D721Med (cell line): ENCODE measurements at regions not wholly inside any gene's neighbourhood (a gene's known extent, or its start where the extent isn't known, plus 50 kb on each side); places are given as distances from the start of the nearest gene placed in this dataset.

ENCODE experiments used
- DNase-seq: peaks from one replicate; pipeline ENCODE4 v3.0.0; 2011; ENCODE audit warnings: low spot score; ENCODE audit not compliant: insufficient read length
- FAIRE-seq: peaks from 2 replicates; lab custom pipeline; 2011; peaks lifted over from hg19 to GRCh38; lab: Jason Lieb, UNC
- TF ChIP-seq, protein P1 (sequence below): IDR thresholded peaks from 2 replicates; pipeline ENCODE4 v1.5.1; 2012; ENCODE audit warnings: mild to moderate bottlenecking, control low read depth; ENCODE audit not compliant: insufficient read depth; ENCODE audit errors: missing control alignments

DNA sequence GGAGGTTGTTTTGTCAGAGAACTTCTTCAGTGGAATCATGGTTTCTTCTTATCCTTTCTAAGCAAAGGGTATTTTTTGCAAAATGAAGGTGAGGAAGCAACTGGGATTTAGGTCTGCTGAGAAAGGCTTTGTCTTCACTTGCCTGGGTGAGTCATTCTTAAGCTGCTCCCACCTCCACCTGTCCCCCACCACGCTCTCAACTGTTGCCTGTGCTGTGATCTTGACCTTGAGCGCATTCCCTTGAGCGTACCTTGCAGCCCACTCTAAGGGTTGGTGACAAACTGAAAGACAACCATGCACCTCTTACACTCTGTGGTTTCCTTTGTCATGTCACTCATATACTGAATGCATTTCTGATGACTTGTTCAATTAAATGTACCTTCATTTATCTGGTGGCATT, 641.1 kb downstream of the RNF144B start:
- TF ChIP-seq, protein P1, sequence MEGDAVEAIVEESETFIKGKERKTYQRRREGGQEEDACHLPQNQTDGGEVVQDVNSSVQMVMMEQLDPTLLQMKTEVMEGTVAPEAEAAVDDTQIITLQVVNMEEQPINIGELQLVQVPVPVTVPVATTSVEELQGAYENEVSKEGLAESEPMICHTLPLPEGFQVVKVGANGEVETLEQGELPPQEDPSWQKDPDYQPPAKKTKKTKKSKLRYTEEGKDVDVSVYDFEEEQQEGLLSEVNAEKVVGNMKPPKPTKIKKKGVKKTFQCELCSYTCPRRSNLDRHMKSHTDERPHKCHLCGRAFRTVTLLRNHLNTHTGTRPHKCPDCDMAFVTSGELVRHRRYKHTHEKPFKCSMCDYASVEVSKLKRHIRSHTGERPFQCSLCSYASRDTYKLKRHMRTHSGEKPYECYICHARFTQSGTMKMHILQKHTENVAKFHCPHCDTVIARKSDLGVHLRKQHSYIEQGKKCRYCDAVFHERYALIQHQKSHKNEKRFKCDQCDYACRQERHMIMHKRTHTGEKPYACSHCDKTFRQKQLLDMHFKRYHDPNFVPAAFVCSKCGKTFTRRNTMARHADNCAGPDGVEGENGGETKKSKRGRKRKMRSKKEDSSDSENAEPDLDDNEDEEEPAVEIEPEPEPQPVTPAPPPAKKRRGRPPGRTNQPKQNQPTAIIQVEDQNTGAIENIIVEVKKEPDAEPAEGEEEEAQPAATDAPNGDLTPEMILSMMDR, result no peak
- no peak for FAIRE-seq
- DNase-seq, result no peak

DNA sequence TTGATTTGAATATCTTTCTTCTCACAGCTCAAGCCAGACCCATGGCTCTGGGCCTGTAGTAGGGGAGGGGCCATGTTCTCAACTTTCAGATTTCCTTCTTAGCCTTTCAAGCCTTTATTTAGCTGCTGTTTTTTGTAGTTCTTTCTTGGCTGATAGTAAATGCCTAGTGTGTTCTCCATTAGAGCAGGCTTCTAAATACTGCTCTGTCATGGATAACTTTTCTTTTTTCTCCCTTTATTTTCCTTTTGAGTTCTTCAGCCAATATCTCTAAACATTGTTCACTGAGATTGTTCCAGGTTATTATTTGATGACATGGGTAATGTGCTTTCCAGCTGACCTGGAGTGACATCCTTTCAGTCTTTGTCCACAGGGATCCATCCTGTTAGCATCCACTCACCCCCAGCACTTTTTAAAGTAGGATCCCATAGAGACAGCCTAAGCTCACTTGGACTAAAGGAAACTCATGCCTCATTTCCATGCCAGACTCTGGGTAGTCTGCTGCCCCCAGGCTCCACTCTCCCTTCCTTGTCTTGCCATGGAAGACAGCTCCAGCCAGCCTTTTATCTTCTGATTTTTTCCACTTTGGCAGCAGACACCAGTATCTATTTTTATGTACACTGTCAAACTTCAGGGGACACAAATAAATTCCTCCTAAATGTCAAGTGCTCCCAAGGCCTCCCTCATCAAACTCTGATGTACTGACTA, 645.6 kb downstream of the RNF144B start:
- TF ChIP-seq, protein P1, result no peak
- DNase-seq (no peak), FAIRE-seq (no peak)

DNA sequence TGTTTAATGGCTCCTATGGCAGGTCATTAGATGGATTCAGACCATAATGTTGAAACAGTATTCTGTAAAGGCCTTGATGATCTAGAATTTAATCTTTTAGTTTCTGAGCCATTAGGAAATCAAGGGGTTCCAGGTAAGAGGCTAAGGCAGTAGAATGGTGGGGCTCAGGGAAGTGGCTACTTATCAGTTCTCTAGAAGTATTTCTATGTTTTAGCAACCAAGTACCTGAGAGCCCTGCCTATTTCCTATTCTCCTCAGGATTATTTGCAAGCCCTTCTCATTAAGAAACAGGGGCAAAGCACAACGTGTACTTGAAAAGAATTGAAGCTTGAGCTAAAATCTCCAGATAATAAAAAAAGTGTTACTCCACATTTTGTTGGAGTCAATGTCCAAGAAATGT, 646.5 kb downstream of the RNF144B start:
- no peak for DNase-seq
- TF ChIP-seq, protein P1, result no peak
- no peak for FAIRE-seq

DNA sequence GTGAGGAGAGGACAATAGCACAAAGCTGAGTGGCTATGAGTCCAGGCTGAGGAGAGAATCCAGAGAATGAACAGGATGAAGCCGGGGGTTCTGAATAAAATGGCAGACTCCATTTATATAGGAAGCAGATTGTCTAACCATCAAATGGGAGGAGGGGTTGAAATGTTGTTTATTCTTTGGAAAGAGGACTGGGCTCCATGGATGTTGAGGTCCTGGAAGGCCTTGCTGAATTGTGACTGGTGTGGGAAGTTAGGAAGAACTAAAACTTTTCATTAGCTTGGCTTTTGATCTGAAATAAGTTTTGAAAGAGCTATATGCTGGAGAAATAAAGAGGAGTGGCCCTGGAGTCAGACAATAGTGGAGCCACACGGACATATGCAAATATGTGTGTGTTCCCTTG, 647.8 kb downstream of the RNF144B start:
- no peak for FAIRE-seq
- DNase-seq, result no peak
- TF ChIP-seq, protein P1, result no peak

DNA sequence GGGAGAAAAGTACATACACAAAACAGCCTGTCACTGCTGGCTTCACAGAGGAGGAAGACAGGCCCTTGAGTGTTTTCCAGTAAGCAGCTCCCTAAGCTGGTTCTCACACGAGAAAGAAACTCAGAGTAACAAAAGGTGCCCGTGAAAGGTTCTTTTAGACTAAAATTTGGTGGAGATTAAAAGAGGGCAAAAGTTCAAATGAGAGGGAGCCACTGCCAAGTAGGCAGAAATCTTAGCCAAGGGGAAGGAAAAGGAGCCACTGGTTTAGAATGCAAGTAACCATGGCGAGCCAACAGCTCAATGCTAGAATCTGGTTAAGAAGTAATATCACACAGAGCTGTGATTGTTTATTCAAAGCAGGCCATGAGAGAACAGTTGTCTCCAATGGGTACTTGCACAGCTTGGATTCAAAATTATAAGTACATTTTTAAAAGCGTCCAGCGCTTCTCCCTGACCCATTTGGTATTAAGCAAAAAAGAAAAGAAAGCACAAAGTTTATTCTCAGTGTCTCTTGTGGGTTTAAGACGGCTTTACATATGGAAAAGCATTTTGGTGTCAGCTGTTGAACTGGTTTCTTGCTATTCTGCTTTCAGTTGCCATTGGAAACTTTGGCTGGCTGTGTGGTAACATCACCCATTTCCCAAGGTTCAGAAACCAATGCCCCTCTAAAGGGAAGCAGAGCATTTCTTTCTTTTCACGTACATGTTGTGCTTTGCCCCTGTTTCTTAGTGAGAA, 648.5 kb downstream of the RNF144B start:
- TF ChIP-seq, protein P1, result no peak
- DNase-seq (no peak), FAIRE-seq (no peak)

DNA sequence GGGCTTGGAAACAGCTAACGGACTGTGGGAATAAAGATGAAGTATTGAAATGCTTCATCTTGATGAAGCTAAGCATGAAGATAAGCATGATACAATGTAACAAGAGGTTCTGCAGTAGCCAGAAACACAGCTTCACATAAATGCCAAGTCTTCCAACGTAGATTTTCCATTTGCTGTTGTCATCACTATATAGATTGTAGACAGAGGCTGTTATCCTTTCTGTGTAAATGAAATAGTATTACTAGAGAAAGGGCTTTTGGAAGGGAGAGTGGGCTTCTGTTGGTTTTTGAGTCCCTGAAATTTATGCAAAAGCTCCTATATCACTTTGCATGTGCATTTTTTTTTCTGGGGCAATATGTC, 649.0 kb downstream of the RNF144B start:
- FAIRE-seq (no peak), DNase-seq (no peak)
- TF ChIP-seq, protein P1, result no peak

DNA sequence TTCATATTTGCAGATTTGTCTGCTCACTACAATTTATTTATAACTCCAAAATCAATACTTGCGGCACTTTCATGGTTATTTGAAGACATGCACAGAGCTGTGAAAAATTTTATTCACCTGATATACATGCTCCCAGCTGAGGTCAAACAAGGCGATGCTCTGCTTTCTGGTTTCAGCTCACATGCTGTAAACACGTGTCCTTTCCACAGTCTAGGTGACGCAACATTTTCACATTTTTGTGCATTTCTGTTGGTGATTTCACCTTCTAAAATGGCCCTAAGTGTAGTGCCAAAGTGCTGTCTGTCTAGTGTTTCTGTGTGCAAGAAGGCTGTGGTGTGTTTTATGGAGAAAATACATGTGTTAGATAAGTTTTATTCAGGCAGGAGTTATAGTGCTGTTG, 650.5 kb downstream of the RNF144B start:
- DNase-seq (no peak), FAIRE-seq (no peak)
- TF ChIP-seq, protein P1, result no peak
